ENCODE measurements at regions not wholly inside any gene's neighbourhood (a gene's known extent, or its start where the extent isn't known, plus 50 kb on each side); places are given as distances from the start of the nearest gene placed in this dataset.
A peak's percentile ranks its signal among the peaks of the same experiment; 100 is the strongest.

DNA sequence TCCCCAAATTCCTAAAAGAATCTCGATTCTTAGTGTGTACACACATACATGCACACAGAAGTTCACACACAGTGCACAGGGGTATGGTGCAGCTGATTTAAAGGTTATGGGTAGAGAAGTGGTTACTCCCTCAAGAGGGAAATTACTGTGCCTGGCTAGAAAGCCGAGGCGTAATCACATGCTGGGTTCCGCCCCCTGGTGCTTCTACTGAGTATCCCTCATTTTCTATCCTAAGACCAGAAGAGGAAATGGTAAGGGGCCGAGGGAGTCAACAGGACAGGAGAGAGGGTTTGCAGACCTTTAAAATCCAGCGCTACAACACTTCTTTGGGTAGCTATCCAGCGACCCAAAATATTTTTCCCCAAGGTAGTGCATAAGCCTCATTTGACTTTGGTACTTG is 147.3 kb upstream of the TMEM196 start:
- Histone ChIP-seq H3K23ac (ENCODE audit: insufficient read length) (no peak overlapping the region), H3K4me1 (replicated peaks in 1 of 4; ENCODE audit: control insufficient read depth in 3 of 4, insufficient read depth in 4 of 4, low read length in 3 of 4) (no peaks in the 10 kb centered on the region), H3K4ac (replicated peaks; ENCODE audit: insufficient read length, low read depth, low read length) (no peak overlapping the region), H4K20me1 (replicated peaks in 1 of 2; ENCODE audit: control insufficient read depth in 1 of 2, insufficient read depth in 2 of 2, low read length in 2 of 2) (no peaks in the 10 kb centered on the region), H3K79me1 (ENCODE audit: low read depth, low read length) (no peaks in the 10 kb centered on the region), H4K5ac (ENCODE audit: insufficient read length, low read depth, low read length) (no peak overlapping the region), H3K9me3 (ENCODE audit: insufficient read depth in 2 of 2, low read depth in 1 of 2, low read length in 1 of 2) (no peaks in the 10 kb centered on the region), H3K36me3 (ENCODE audit: control insufficient read depth in 2 of 4, insufficient read depth in 4 of 4, low read length in 3 of 4) (no peaks in the 10 kb centered on the region; a peak in 1 of 8 replicates), H4K91ac (replicated peaks; ENCODE audit: insufficient read length, low read length) (no peak overlapping the region), H3K23me2 (ENCODE audit: low read depth, low read length) (no peaks in the 10 kb centered on the region), H3K14ac (ENCODE audit: insufficient read length) (no peak overlapping the region), H3K4me2 (ENCODE audit: insufficient read depth in 1 of 2, low read depth in 2 of 2, low read length in 2 of 2) (no peak overlapping the region), H2BK15ac (ENCODE audit: low read length) (no peak overlapping the region), H4K8ac (ENCODE audit: extremely low read depth, insufficient read depth, low read length) (no peak overlapping the region), H2AK5ac (ENCODE audit: low read depth, low read length) (no peak overlapping the region), H3K18ac (ENCODE audit: extremely low read depth, low read length) (no peak overlapping the region), H3K9ac (replicated peaks in 1 of 4; ENCODE audit: extremely low read depth in 1 of 4, low read depth in 3 of 4, low read length in 3 of 4) (no peak overlapping the region), H2BK5ac (ENCODE audit: low read depth, low read length) (no peak overlapping the region), H2BK120ac (replicated peaks; ENCODE audit: low read depth, low read length) (no peak overlapping the region), H3K79me2 (ENCODE audit: control insufficient read depth in 1 of 2, insufficient read depth in 2 of 2, low read length in 2 of 2) (no peaks in the 10 kb centered on the region), H2BK12ac (ENCODE audit: low read depth, low read length) (no peak overlapping the region), H3K27me3 (replicated peaks in 1 of 4; ENCODE audit: control insufficient read depth in 3 of 4, extremely low read depth in 1 of 4, insufficient read depth in 3 of 4, low read length in 3 of 4) (no peaks in the 10 kb centered on the region), H2AFZ (ENCODE audit: low read length) (no peak overlapping the region), H3K4me3 (ENCODE audit: extremely low read depth in 1 of 4, insufficient read depth in 2 of 4, low read depth in 3 of 4, low read length in 4 of 4) (no peak overlapping the region), H3K27ac (ENCODE audit: low read depth, low read length) (no peak overlapping the region), H2BK20ac (ENCODE audit: low read length) (no peak overlapping the region), H3K56ac (replicated peaks; ENCODE audit: insufficient read length, low read depth, low read length) (no peak overlapping the region)
- CTCF ChIA-PET (ENCODE audit: partially characterized antibody): interaction anchor here (0.6 to 1.4 kb wide), 2 partner anchors 73 to 163 kb away, joined by 3 read pairs; no protein-coding TSS in a partner anchor
- 85% methylated on average over 7 of the region's 7 CpGs; no CpG with 5 or more reads in 1 of the 2 experiments for whole genome bisulfite sequencing, 2 experiments (ENCODE audit: extremely low coverage in 1 of 2, insufficient coverage in 1 of 2, insufficient read length in 1 of 2, insufficient replicate concordance in 2 of 2, low coverage in 1 of 2, low lambda C conversion rate in 2 of 2, missing lambda C conversion rate in 1 of 2)
- POLR2A ChIA-PET (ENCODE audit: partially characterized antibody): no interaction called here
- no peak for FAIRE-seq
- no peak for DNase-seq (ENCODE audit: low read depth in 1 of 2, low spot score in 2 of 2)
- TF ChIP-seq TBP (IDR thresholded peaks at IDR 0.05; ENCODE audit: low read depth, low read length) (no peak), MAFK (IDR thresholded peaks at IDR 0.05; ENCODE audit: low read depth, low read length) (no peak), BACH1 (IDR thresholded peaks at IDR 0.05; ENCODE audit: low read length) (no peak), GABPA (IDR thresholded peaks at IDR 0.05; ENCODE audit: borderline replicate concordance, insufficient read depth, low read length) (no peak), ZNF274 (IDR thresholded peaks at IDR 0.05; ENCODE audit: borderline replicate concordance, extremely low read depth, low read length) (no peak), SP4 (IDR thresholded peaks at IDR 0.05; ENCODE audit: low read length) (no peak), CBX5 (IDR thresholded peaks at IDR 0.05; ENCODE audit: low read depth, low read length) (no peak), SUZ12 (IDR thresholded peaks at IDR 0.05; ENCODE audit: low read length) (no peak), HDAC6 (IDR thresholded peaks at IDR 0.05; ENCODE audit: low read depth, low read length) (no peak), CHD2 (IDR thresholded peaks at IDR 0.05; ENCODE audit: low read length) (no peak), POU5F1 (IDR thresholded peaks at IDR 0.05; ENCODE audit: low read depth, low read length) (no peak), BCL11A (IDR thresholded peaks at IDR 0.05; ENCODE audit: low read depth in 2 of 2, low read length in 2 of 2) (no peak), PHF8 (conservative IDR thresholded peaks at IDR 0.05; ENCODE audit: low read depth, low read length) (no peak), POLR2AphosphoS5 (IDR thresholded peaks at IDR 0.05; ENCODE audit: low read depth, low read length) (no peak)
- TF ChIP-seq, protein P1, sequence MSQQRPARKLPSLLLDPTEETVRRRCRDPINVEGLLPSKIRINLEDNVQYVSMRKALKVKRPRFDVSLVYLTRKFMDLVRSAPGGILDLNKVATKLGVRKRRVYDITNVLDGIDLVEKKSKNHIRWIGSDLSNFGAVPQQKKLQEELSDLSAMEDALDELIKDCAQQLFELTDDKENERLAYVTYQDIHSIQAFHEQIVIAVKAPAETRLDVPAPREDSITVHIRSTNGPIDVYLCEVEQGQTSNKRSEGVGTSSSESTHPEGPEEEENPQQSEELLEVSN (IDR thresholded peaks at IDR 0.05): peak; percentile 52; the same call in 1 of the 2 replicates
- TF ChIP-seq, protein P2, sequence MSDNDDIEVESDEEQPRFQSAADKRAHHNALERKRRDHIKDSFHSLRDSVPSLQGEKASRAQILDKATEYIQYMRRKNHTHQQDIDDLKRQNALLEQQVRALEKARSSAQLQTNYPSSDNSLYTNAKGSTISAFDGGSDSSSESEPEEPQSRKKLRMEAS (IDR thresholded peaks at IDR 0.05): peak; percentile 52

Measured in H1 (cell line).